ENCODE measurements at regions not wholly inside any gene's neighbourhood (a gene's known extent, or its start where the extent isn't known, plus 50 kb on each side); places are given as distances from the start of the nearest gene placed in this dataset.
"Not testable (repeated sequence)": the region's sequence is repeated elsewhere in the genome, so short reads cannot be mapped to it uniquely, and the experiment has no call there.

DNA sequence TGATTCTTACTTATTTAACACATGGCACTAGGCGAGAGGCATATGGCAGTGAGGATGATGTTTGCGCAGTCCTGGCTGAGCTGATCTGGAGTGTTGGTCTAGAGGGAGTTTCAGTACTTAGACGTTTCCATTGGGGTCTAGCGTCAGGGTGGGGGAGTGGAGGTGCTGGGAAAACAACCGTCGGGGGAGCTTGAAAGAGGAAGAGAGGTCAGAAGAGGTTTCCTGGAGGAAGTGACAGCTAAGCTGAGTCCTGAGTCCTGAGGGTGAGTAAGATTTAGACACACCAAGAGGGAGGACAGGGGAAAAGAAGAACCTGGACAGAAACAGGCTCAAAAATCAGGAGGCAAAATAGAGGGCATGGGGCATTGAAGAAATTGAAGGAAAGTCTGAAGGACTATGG, 81.4 kb downstream of the ALOX5AP start:
- no peak for DNase-seq (ENCODE audit: low spot score)

DNA sequence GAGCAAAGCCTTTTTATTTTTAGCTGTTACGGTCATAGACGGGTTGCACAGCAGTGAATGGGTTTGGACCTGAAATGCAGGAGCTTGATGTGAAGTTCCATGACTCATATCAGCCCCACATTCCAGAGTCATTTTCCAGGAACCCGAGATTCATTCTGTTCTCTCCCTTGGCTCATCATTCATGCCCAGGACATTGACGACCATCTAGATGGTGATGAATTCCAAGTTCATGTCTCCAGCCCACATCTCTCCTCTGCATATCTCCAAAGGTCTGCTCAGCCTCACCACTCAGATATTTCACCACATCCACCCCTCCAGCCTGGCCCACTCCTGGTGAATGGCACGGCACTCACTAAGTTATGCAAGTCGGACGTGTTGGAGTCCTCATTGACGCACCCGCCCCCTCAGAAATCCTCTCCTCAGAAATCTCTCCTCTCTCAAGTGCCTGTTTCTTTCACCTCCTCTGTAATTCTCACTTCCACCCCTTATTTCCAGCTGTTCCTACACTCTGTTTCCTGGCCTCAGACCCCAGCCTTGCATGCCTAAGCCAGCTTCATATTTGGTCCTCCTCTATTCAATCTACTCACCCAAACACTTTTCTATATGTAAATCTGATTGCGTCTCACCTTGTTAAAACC, 83.1 kb downstream of the ALOX5AP start:
- DNase-seq (ENCODE audit: low spot score): peak; percentile 31

DNA sequence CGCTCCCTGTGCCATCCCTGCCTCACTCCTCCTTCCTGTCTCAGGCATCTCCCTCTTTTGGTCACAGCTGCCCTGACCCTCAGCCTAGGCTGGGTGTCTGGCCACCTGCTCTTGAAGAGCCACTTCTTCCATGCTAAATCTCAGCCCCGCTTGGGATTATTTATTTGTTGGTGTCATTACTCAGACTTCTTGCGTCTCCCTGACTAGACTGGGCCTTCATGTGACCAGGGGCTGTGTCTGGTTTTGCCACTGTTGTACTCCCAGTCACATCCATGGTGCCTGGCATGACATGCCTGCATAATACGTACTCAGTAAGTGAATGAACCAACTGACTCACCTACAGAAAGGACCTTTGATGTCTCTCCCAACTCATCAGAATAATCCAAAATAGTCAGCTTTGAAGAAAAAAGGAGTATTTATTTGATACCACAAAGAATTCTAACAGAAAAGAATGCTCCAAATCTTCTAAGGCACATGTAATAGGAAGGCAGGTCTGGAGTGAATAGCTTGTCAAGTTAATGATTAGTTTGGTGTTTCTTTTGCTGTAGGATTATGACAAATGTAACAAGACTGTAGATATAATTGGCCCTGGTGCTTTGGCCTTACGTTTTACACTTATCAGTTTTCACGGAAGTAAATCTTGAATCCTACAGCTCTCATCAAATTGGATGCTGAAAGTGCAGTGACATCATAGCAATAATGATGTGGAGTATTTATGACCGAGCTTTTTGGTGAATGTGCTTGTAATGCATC, 84.0 kb downstream of the ALOX5AP start:
- no peak for DNase-seq (ENCODE audit: low spot score)

DNA sequence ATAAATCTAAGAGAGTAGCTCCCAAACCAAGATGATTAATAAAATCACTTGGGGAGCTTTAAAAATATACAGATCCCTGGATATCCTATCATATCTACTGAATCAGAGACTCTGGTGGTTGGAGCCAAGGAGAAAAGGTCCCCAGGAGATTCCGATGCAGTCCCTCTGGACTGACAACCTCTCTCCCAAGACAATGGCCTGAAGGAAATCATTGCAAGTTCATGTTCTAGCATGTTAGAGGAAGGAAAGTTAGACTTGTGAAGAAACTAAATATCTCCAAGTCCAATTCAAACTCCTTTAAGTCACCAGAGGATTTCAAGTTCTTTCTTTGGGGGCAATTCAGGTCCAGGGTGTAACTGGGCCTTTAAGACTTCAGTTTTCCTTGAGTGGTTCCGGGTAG, 84.7 kb upstream of the MEDAG start:
- no peak for DNase-seq (ENCODE audit: low spot score)

DNA sequence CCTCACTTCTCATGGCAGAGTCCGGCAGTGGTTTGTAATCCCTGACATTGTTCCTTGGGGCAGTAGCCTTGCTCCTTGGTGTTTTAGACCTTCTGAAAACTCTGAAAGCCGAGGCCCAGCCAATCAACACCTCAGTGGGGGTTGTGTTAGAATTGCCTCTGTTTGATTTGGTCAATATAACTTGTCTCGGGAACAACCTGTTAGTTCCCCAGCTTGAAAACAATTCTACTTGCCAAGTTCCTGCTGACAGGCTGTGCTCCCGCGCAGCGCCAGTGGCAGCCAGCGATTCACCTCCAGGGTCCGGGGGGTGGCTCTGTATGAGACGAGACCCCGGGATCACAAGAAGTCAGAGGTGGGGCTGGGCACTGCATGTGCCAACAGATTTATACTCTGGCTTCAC, 81.4 kb upstream of the MEDAG start:
- no peak for DNase-seq (ENCODE audit: low spot score)

DNA sequence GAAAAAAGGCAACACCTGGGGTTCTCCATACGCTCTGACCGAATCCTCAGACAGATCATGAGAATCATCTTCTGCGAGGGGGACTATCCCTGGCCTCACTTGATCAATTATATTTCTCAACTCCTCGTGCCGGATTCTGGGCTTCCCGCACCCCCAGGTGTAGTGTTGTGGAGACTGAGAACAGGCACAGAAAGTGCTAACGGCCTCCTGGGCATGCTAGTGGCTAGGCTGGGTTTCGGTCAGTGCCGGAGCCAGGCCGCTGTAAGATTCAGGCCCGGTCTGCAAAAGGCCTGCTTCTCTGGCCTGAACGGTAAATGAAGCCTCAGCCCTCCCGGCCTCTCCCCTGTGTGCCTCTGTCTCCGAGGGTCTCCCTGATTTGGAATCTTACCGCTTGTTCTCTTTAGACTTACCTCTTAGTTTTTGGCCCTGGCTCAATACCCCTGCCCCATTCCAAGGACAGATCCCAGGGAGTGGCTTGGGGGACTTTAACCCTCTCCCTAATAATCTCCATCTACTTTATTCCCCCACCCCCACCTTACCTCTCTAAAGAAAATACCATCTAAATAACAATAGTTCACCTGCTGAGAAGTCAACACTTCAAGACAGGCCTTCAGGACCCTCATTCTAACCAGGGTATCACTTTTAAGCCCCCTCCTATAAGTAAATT, 79.0 kb upstream of the MEDAG start:
- no peak for DNase-seq (ENCODE audit: low spot score)

DNA sequence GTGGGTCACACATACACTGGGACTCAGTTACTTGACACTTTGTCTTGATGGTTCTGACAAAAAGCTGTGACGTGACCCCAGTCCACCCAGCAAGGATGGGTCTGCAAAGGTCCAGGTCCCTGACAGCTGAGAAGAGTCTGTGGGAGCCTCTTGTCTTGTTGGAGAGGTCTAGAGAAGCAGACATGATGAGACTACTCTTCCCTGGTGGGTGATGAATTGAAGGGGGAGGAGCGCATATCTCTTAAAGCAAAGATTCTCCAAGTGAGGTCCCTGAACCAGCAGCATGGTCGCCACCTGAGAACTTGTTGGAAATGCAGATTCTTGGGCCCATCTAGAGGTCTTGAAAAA, 78.5 kb upstream of the MEDAG start:
- DNase-seq (ENCODE audit: low spot score): no peak

DNA sequence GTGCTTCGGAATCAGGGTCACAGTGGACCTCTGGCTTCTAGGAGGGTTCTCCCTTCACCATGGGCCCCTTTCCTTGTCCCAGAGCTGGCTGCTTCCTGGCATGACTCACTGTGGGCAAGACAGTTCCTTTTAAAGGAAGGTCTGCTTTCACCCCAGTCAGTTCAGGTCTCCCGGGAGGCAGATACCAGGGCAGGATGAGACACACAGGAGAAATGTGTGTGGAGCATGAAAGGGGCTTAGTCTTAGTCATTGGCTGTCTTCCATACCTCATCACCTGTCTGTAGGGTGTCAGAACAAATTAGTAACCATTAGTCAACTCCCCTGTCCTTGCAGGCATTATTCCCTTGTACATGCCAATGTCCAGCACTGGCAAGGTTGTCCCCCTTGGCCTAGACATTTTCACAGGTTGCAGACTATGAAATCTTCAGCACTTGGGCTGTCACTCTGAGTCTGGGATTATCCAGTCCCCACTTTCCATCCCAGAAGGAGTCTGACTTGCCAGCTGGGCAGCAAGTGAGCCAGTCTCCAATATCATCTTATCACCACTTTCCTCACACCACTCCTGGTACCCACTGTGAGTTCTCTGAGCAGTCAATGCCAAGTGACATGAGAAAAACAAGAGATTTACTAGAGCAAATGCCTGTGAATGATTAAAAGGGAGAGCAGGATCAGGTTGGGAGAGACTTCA, 76.8 kb upstream of the MEDAG start:
- DNase-seq (ENCODE audit: low spot score): no peak

DNA sequence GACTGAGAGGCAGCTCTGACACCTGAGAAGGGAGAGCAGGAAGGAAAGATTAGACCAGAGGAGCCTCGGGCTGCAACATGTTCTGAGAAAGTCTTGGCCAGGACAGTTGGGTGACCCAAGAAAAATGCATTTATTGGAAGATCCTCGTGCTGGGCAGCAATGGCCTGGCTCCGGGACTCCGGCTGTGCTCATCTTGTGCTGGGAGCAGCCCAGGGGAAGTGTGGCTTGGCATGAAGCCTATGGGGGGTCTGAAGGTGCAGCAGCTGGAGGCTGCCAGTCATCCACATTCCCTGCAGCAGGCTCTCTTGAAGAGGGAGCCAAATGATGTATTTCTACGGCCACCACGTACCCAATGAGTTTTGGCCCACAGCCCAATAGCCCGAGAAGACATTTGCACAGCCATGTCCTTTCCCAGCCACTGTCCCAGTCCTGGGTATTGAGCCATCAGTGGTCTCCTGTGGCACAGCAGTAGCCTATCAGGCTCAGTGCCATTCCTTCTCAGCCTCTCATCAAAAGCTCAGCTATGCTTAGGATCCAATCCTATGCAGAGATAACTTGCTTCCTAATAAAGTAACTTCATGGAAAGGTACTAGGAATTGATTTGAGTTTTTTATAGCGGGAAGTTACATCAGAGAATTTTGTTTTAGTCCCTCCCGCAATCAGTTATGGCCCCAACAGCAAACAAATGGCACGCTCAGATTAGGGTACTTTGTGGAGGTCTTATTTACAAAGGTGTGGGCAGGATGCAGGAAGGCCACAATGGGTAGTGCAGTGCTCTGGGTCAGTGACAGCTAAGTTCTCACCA, 76.0 kb upstream of the MEDAG start:
- DNase-seq (ENCODE audit: low spot score): no peak

DNA sequence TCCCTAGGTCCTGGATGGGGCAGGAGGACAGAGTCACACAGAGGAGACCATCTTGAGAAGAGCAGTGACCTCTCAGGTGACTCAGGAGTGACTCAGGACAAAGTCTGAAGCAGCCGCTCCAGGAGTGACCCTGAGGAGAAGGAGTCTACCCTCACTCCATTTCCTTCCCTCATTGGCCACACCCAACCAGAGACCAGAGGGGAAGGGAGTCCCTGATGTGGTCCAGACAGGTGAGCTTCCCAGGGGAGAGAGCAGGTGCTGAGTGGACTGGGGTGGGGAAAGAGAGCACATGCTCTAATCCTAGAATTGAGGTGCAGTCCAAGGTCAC, 75.5 kb upstream of the MEDAG start:
- no peak for DNase-seq (ENCODE audit: low spot score)

DNA sequence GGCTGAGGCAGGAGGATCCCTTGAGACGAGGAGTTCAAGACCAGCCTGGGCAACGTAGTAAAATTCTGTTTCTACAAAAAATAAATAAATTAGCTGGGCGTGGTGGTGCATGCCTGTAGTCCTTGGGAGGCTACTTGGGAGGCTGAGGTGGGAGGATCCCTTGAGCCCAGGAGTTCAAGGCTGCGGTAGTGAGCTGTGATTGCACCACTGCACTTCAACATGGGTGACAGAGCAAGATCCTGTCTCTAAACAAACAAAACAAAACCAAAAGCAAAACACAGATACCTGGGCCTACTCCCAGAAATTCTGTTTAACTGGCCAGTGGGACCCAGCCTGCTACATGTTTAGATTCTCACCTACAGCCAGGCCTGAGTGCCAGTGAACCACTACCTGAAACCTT, 74.6 kb upstream of the MEDAG start:
- no peak for DNase-seq (ENCODE audit: low spot score)

DNA sequence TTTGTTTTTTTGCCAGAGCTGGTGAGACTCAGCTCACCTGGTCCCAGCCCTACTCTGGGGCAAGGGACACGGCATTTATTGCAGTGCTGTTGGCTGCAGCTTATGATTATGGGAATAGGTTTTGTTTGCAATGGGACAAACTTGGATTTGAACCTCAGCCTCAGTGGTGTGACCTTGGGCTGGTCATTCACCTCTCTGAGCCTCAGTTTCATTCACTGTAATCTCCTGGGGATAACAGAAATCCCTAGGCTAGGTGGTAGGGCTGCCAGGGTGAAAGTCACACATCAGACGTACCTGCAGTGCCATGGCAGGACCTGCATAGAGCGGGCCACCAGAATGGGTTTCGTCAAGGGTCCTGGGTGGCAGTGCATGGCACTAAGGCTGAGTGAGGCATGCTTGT, 73.7 kb upstream of the MEDAG start:
- DNase-seq (ENCODE audit: low spot score): no peak

DNA sequence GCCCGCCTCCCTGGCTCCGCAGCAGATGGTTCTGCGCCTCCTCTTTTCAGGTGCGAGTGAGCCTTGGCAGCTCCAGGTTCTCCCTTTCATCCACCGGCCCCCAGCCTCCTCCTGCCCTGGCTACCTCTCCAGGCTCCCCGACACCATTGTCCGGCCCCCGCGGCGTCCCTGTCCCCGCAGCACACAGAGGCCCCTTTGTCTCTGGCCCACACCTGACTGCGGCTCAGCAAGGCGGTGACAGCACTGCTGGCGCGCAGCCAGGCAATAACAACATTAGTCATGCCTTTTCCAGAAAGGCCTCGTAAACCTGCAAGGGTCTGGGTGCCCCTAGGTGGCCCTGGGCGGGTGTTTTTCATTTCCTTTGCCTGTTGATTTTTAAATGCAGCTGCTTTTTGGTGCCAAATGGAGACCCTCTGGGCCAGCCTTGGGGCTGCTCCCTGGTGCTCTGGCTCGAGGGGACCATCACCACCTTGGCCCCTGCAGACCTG, 73.2 kb upstream of the MEDAG start:
- DNase-seq (ENCODE audit: low spot score): peak; percentile 75

DNA sequence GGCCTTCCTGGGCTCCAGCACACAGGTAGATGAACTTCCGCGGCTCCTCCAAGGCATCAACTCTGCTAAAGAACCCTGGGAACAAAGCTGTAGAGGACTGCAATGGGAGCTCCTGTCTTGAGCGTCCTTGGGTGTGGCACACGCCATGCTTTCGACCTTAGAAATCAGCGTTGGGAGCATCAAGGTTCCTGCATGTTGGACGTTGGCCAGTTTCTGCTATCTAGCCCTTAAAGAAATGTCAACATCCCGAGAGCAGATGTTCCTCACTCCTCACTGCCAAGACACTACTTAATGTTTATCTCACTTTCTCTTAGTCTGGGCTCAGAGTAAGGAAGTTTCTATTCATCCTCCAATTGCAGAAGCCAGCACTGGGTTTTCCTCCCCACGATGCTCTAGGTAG, 70.6 kb upstream of the MEDAG start:
- peak; percentile 91 for DNase-seq (ENCODE audit: low spot score)

DNA sequence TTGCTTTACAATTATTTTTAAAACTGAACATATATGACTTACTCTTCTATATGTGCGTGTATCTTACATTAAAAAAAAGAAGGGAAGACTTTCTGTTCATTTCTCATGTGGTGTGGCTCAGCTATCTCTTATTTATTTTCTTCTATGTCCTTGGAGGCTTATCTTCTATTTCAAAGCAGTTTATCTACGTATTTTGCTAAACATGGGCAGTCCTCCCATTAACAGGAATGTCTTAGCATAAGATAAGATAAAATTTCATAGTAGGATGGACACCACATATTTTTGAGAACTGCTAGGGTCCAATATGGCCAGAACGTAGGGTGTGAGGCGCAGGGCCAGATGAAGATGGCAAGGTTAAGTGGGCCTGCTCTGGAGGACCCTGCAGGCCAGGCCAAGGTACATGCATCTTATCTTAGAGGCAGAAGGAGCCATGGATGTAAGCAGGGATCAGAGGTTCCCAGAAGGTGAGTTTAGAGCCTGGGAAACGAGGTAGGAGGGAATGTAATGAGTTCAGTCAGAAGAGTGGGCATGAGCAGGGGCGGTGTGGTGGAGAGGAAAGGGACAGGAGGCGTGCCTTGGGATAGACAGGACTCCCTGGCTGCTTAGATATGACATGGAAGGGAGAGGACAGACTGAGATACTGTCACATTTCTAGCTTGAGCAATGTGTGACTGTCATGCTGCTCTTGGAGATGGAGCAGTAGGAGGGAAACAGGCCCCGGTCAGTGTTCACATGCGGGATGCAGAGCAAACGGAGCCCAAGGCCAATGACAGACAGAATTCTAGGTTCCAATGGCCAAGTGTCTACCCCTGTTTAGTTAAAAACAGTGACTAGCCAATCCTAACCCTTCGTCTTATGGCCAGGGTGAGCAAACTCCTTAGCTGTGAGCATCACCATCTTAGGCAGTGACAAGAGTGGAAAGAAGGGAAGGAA, 68.6 kb upstream of the MEDAG start:
- no peak for DNase-seq (ENCODE audit: low spot score)

DNA sequence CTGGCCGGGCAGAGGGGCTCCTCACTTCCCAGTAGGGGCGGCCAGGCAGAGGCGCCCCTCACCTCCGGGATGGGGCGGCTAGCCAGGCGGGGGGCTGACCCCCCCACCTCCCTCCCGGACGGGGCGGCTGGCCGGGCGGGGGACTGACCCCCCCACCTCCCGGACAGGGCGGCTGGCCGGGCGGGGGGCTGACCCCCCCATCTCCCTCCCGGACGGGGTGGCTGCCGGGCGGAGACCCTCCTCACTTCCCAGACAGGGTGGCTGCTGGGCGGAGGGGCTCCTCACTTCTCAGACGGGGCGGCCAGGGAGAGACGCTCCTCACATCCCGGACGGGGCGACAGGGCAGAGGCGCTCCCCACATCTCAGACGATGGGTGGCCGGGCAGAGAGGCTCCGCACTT, 66.4 kb upstream of the MEDAG start:
- DNase-seq (ENCODE audit: low spot score): not testable (repeated sequence)

DNA sequence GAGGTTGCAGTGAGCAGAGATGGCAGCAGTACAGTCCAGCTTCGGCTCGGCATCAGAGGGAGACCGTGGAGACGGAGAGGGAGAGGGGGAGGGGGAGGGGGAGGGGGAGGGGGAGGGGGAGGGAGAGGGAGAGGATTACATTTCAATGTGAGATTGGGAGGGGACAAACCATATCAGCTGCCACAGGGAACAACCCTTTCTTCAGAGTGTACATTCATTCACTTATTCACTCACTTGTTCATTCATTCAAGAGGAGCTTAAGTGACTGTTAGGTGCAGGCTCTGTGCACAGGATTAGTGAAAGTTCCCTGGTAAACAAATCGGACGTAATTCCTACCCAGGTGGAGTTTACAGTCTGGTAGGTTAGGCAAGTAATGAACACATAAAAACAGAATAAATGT, 65.6 kb upstream of the MEDAG start:
- no peak for DNase-seq (ENCODE audit: low spot score)

DNA sequence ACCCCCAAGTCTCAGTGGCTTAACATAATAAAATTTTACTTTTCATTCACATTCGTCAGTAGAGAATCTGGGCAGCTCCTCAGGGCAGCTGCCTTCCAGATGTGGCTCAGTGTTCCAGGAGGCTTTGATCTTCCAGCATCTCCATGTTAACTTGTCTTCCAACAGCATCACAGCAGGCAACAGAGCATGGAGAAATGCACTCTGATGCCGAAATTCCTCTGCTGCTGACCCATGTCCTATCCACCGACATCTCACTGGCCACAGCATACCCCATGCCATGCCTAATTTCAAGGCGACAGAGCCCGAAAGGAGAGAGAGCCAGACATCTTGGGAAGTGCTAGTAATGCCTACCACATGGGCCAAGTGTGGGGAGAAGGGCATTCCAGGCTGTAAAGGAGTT, 64.9 kb upstream of the MEDAG start:
- DNase-seq (ENCODE audit: low spot score): peak; percentile 45

DNA sequence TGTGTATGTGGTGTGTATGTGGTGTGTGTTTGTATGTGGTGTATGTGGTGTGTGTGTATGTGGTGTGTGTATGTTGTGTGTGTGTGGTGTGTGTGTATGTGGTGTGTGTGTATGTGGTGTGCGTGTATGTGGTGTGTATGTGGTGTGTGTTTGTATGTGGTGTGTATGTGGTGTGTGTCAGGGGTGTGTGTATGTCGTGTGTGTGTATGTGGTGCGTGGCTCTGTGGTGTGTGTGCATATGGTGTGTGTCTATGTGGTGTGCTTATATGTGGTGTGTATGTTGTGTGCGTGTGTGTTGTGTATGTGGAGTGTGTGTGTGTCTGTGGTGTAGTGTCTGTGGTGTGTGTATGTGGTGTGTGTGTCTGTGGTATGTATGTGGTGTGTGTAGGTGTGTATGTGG, 62.5 kb upstream of the MEDAG start:
- DNase-seq (ENCODE audit: low spot score): no peak

DNA sequence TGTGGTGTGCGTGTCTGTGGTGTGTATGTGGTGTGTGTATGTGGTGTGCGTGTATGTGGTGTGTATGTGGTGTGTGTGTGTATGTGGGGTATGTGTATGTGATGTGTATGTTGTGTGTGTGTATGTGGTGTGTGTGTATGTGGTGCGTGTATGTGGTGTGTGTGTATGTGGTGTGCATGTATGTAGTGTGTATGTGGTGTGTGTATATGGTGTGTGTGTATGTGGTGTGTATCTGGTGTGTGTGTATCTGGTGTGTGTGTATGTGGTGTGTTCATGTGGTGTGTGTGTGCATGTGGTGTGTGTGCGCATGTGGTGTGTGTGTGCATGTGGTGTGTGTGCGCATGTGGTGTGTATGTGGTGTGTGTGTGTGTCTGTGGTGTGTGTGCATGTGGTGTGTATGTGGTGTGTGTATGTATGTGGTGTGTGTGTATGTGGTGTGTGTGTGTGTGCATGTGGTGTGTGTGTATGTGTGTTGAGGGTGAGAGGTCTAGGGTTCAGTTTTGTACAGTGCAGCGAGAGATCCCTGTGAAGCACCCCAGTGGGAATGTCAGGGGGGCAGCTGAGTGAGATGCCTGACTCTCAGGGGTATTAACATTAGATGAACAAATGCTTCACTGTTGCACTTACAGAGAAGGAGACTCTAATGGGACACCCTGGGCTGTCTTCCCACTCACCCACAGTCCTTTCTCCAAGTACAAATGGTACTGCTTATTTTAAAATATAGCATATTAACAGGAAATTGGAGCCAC, 61.3 kb upstream of the MEDAG start:
- no peak for DNase-seq (ENCODE audit: low spot score)
